Memory B cell (primary cell): ENCODE measurements at regions not wholly inside any gene's neighbourhood (a gene's known extent, or its start where the extent isn't known, plus 50 kb on each side); places are given as distances from the start of the nearest gene placed in this dataset.

Source experiments
- ATAC-seq: fragments of 150-1000 bp; cut with Tn5 transposase; 2 replicates; pipeline ENCODE4 v1.10.0; 2021; ENCODE audit warnings: low read depth, mild to moderate bottlenecking, moderate library complexity
- DNase-seq, 2 donors: peaks; one replicate each; pipeline ENCODE4 v3.0.0; 2022; ENCODE audit warnings: low spot score in 2 of 2
- H3K27ac Mint-ChIP-seq: one replicate; pipeline ENCODE4 v1.8.0; 2022; ENCODE audit warnings: mild to moderate bottlenecking, moderate library complexity, mixed read lengths
- H3K27me3 Mint-ChIP-seq: one replicate; pipeline ENCODE4 v1.8.0; 2022; ENCODE audit warnings: mixed read lengths
- H3K36me3 Mint-ChIP-seq: one replicate; pipeline ENCODE4 v1.8.0; 2022; ENCODE audit warnings: mild to moderate bottlenecking, mixed read lengths
- H3K4me1 Mint-ChIP-seq: one replicate; pipeline ENCODE4 v1.8.0; 2022; ENCODE audit warnings: mixed read lengths
- H3K4me3 Mint-ChIP-seq: one replicate; pipeline ENCODE4 v1.8.0; 2022; ENCODE audit warnings: mild to moderate bottlenecking, moderate library complexity, mixed read lengths
- H3K9me3 Mint-ChIP-seq: one replicate; pipeline ENCODE4 v1.8.0; 2022; ENCODE audit warnings: mixed read lengths

DNA sequence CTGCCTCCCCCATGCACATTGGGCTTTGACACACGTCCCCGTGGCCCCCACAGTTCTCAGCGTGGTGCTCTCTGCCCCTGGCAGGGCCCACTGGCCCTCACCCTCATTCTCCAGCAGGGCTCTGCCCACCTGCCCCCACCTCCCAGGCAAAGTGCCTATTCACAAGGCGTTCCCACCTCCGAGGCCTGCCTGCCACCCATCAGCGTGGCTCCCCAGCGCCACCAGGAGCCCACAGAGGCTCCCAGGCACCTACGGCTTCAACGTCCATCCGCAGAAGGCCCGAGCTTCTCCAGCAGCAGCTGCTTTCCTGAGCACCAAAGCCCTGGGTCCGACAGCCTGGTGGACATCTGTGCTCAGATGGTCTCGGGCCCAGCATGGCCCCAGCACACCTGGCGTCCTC lies 211.8 kb upstream of the PPP2R2D start:
- H3K36me3 Mint-ChIP-seq: no peaks in the 10 kb centered on the region
- peaks cover 3% of the 10 kb centered on the region for H3K4me1 Mint-ChIP-seq
- DNase-seq (no peak), ATAC-seq (no peak)
- H3K27me3 Mint-ChIP-seq: peaks cover 4% of the 10 kb centered on the region
- H3K27ac Mint-ChIP-seq: no peak overlapping the region
- no peak overlapping the region for H3K4me3 Mint-ChIP-seq
- peaks cover 3% of the 10 kb centered on the region for H3K9me3 Mint-ChIP-seq

DNA sequence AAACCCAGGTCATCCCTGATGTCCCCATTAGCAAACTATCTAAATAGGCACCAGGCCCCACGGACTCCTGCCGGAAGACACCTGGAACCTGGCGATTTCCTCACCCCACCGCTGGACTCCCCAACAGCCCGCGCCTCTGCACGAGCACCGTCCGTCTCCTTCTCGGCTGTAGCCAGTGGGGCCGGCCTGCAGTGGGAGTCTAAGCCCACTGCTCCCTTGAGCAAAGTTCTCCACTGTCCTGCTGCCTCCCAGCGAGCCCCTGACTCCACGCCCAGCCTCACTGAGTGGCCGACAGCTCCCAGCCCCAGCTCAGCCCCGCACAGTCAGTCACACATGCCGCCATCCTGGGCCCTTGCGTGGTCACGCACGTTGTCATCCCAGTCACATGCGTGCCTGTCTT lies 211.3 kb upstream of the PPP2R2D start:
- H3K9me3 Mint-ChIP-seq: peaks cover 3% of the 10 kb centered on the region
- no peaks in the 10 kb centered on the region for H3K36me3 Mint-ChIP-seq
- H3K27ac Mint-ChIP-seq: no peak overlapping the region
- ATAC-seq (no peak), DNase-seq (no peak)
- peaks cover 4% of the 10 kb centered on the region for H3K27me3 Mint-ChIP-seq
- peaks cover 3% of the 10 kb centered on the region for H3K4me1 Mint-ChIP-seq
- H3K4me3 Mint-ChIP-seq: no peak overlapping the region

GRCh38 chr10:131689954-131690757 lies 210.7 kb upstream of the PPP2R2D start:
- no peak for DNase-seq
- Mint-ChIP-seq H3K4me1 (peaks cover 3% of the 10 kb centered on the region), H3K27me3 (peaks cover 4% of the 10 kb centered on the region), H3K36me3 (no peaks in the 10 kb centered on the region), H3K4me3 (no peak overlapping the region), H3K9me3 (peaks cover 3% of the 10 kb centered on the region), H3K27ac (no peak overlapping the region)
- no peak for ATAC-seq

GRCh38 chr10:131690805-131691239 lies 210.0 kb upstream of the PPP2R2D start:
- Mint-ChIP-seq H3K9me3 (peaks cover 3% of the 10 kb centered on the region), H3K27me3 (peaks cover 5% of the 10 kb centered on the region), H3K4me1 (peaks cover 3% of the 10 kb centered on the region), H3K36me3 (no peaks in the 10 kb centered on the region), H3K4me3 (no peak overlapping the region), H3K27ac (no peak overlapping the region)
- DNase-seq (no peak), ATAC-seq (no peak)

DNA sequence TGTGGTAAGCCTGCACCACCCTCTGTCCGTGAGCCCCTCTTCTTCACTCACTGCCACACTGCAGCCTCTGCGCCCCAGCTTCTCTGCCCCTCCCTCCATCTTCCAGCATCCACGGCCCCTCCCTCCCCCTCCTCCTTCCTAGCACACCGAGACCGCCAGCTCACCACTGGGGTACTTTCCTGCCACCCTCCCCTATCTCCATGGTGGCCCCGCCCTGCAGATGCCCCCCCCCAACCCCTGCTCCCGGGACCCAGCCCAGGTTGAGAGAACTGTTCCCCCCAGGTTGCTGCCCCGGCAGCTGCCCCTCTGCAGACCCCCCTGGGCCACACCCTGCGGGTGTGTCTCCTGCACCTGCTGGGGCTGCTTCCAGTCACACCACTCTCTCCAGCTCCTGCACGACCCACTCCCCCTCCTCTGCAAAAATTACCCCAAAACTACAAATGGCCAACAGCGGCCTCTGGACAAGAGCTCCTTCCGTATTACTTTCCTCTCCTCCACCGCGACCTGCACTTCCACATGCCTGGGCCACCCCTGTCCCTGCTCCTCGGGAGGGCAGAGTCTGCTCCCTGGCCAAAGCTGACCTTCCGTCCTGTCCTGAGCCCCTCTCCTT lies 209.2 kb upstream of the PPP2R2D start:
- ATAC-seq (no peak), DNase-seq (no peak)
- Mint-ChIP-seq H3K27ac (no peak overlapping the region), H3K4me1 (peaks cover 3% of the 10 kb centered on the region), H3K4me3 (no peak overlapping the region), H3K36me3 (no peaks in the 10 kb centered on the region), H3K27me3 (peaks cover 5% of the 10 kb centered on the region), H3K9me3 (peaks cover 6% of the 10 kb centered on the region)

- DNase-seq: no peak
- Mint-ChIP-seq H3K4me3 (no peak overlapping the region), H3K27ac (no peak overlapping the region), H3K4me1 (peaks cover 3% of the 10 kb centered on the region), H3K9me3 (peaks cover 6% of the 10 kb centered on the region), H3K36me3 (no peaks in the 10 kb centered on the region), H3K27me3 (peaks cover 5% of the 10 kb centered on the region)
- ATAC-seq: no peak
Observed at GRCh38 chr10:131692176-131692575, 208.6 kb upstream of the PPP2R2D start.

DNA sequence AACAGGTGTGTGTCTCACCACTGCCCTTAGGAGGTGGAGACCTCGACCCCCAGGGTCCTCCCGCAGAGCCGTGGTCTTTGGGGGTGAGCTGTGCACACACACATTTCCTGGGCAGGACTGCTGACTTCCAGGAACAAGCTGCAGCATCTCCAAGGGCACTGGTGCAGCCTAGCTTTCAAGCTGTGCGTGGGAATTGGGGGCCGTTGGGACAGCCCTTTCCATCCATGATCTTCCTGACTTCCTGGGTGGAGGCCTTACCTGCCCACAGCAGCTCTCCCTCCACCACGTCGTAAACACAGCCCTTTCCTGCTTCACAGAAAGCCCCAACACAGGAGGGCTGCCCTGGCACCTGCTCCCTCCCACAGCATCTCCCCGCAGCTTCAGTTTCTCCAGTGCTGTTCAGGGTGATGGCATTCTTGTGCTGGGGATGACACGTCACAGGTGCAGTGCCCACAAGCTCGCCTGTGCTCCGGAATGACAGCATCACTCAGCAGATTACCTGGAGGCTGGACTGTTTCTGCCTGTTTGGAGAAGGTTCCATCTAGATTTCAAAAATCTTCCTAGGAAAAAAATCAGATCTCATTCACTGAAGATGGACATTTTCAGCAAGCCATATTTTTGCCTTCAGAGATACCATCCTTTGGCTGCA lies 208.0 kb upstream of the PPP2R2D start:
- no peak overlapping the region for H3K4me3 Mint-ChIP-seq
- DNase-seq (no peak), ATAC-seq (no peak)
- no peak overlapping the region for H3K27ac Mint-ChIP-seq
- H3K4me1 Mint-ChIP-seq: peaks cover 3% of the 10 kb centered on the region
- H3K36me3 Mint-ChIP-seq: no peaks in the 10 kb centered on the region
- peaks cover 5% of the 10 kb centered on the region for H3K27me3 Mint-ChIP-seq
- H3K9me3 Mint-ChIP-seq: peaks cover 6% of the 10 kb centered on the region

DNA sequence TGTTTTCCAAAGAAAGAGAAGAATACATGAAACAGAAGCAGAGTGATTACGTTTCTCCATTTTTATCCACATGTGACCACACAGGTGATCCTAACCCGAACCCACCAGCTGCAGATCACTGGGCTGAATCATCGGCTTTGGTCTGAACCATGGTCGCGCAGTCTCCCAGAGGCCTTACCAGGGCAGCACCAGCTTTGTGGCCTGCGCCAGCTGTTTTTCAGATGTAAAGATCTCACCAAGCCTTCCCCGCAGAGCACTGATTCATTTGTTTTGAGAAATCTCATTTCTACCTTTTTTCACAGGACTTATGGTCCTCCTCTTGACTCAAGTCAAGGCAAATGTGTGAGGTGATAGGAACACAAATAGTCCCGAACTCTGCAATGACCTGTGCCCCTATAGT lies 207.0 kb upstream of the PPP2R2D start:
- Mint-ChIP-seq H3K27me3 (peaks cover 5% of the 10 kb centered on the region), H3K4me1 (peaks cover 3% of the 10 kb centered on the region), H3K4me3 (no peak overlapping the region), H3K9me3 (peaks cover 6% of the 10 kb centered on the region), H3K36me3 (no peaks in the 10 kb centered on the region), H3K27ac (no peak overlapping the region)
- no peak for ATAC-seq
- DNase-seq: no peak

DNA sequence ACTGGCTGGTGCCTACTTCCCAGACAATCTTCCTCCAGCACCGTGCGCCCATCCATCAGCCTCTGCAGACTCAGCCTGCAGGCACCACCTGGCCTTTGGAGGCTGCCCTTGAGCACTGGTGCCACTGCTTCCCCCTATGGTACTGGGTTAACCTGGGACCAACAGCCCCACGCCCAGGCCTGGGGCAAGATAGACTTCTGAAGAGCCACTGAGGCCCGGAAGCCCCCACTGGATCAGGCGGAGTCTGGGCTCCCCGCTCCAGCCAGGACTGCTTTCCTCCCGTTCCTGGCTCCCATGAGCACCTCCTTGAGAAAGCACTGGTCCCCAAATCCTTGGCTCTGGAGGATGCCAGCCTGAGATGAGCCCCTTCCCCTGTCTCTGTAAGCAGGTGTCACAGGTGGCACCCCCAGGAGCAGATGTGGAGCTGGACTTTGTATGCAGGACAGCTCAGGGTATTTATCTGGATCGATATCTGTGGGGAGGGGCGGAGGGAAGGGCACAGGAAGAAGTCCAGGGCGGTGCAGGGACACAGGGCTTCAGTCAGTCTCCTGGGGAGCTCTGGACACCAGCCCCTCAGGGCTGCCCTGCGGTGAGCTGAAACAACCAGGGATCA lies 206.5 kb upstream of the PPP2R2D start:
- peaks cover 5% of the 10 kb centered on the region for H3K27me3 Mint-ChIP-seq
- peaks cover 6% of the 10 kb centered on the region for H3K9me3 Mint-ChIP-seq
- DNase-seq (no peak), ATAC-seq (no peak)
- H3K36me3 Mint-ChIP-seq: no peaks in the 10 kb centered on the region
- H3K27ac Mint-ChIP-seq: no peak overlapping the region
- H3K4me1 Mint-ChIP-seq: peaks cover 3% of the 10 kb centered on the region
- H3K4me3 Mint-ChIP-seq: no peak overlapping the region

DNA sequence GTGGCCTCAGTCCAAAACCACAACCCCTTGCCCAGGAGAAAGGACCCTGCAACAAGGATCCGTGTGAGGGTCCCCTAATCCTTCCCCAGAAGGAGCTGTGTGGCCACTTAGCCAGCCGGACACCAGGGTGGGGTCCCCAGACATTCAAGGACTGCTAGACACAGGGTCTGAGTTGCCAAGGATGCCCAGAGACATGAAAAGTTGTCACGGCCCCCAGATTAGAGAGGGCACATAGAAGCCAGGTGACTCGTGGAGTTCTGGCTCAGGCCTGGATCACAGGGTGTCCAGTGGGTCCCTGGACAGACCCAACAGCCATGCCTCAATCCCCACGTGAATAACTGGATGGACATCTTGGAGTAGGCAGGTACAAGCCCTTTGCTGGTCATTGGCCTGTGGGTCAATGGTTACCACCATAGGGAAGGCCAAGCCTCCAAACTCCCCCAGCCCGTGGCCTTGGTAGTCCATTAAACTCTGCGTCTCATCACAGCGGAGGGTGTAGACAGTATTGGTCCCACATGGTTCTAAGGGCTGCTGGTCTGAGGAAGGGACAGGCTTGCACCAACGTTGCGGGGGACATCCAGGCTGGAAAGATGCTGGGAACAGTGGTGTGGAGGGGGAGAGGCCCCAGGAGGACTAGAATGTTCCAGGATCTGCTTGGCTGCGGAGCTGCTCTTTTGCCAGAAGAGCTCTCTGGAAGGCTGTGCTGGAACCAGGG lies 205.9 kb upstream of the PPP2R2D start:
- DNase-seq: no peak
- Mint-ChIP-seq H3K36me3 (no peaks in the 10 kb centered on the region), H3K9me3 (peaks cover 6% of the 10 kb centered on the region), H3K27me3 (peaks cover 5% of the 10 kb centered on the region), H3K27ac (no peak overlapping the region), H3K4me3 (no peak overlapping the region), H3K4me1 (peaks cover 3% of the 10 kb centered on the region)
- ATAC-seq: no peak

DNA sequence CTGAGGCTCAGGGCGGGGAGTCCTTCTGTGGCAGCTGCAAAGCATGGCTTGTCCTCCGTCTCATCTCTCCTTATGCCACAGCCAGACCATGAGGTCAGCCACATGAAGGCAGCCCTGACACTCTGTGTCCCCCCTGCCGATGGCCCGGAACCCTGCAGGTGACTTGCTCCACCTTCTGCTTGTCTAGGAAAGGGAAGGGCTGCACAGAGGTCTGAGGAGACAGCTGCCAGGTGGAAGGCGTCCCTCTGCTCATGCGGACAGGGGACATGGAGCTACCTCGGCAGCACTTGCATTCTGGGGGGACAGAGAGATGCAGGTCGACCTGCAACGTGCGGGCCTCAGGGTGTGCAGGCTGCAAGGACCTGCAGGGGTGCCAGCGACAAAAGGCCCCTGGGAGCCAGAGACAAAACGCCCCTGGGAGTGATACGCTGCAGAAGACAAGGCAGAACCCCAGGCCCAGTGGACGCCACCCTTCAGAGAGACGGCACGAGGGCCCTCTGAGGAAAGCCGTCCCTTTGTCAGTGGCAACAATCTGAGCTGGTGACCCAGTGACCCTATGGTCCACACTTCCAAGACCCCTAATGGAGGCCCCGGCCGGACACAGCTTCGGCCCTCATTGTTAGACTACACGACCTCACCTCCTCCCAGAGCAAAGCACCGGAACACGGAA lies 205.2 kb upstream of the PPP2R2D start:
- ATAC-seq (no peak), DNase-seq (no peak)
- Mint-ChIP-seq H3K4me1 (no peaks in the 10 kb centered on the region), H3K27ac (no peak overlapping the region), H3K9me3 (peaks cover 3% of the 10 kb centered on the region), H3K27me3 (peaks cover 2% of the 10 kb centered on the region), H3K4me3 (no peak overlapping the region), H3K36me3 (no peaks in the 10 kb centered on the region)

GRCh38 chr10:131697476-131698128 lies 203.2 kb upstream of the PPP2R2D start:
- peaks cover 1% of the 10 kb centered on the region for H3K27me3 Mint-ChIP-seq
- H3K4me1 Mint-ChIP-seq: no peaks in the 10 kb centered on the region
- no peak overlapping the region for H3K4me3 Mint-ChIP-seq
- no peaks in the 10 kb centered on the region for H3K36me3 Mint-ChIP-seq
- peaks cover 3% of the 10 kb centered on the region for H3K9me3 Mint-ChIP-seq
- ATAC-seq (no peak), DNase-seq (no peak)
- H3K27ac Mint-ChIP-seq: no peak overlapping the region

GRCh38 chr10:131698232-131698631 lies 202.6 kb upstream of the PPP2R2D start:
- no peak overlapping the region for H3K27ac Mint-ChIP-seq
- H3K9me3 Mint-ChIP-seq: peaks cover 3% of the 10 kb centered on the region
- H3K36me3 Mint-ChIP-seq: no peaks in the 10 kb centered on the region
- no peak overlapping the region for H3K4me3 Mint-ChIP-seq
- no peaks in the 10 kb centered on the region for H3K4me1 Mint-ChIP-seq
- ATAC-seq (no peak), DNase-seq (no peak)
- H3K27me3 Mint-ChIP-seq: peaks cover 2% of the 10 kb centered on the region
